Endothelial cell of umbilical vein (primary cell): ENCODE measurements at regions not wholly inside any gene's neighbourhood (a gene's known extent, or its start where the extent isn't known, plus 50 kb on each side); places are given as distances from the start of the nearest gene placed in this dataset.

Source experiments
- BruUV-seq: library from RNA; stranded (reverse); fragments of 400-500 nt; replicated peaks from 2 replicates; lab custom pipeline; 2021; lab: Mats Ljungman, UMichigan
- CTCF ChIA-PET: fragments of 300-600, 350-600 bp; sonication (Branson Sonifier 250); formaldehyde crosslinking; loops from one replicate; lab custom pipeline; 2021; ENCODE audit warnings: antibody characterized with exemption, inconsistent platforms; lab: Charles Lee
- POLR2A ChIA-PET: fragments of 300-600, 350-600 bp; sonication (Branson Sonifier 250); formaldehyde crosslinking; loops from one replicate; lab custom pipeline; 2021; ENCODE audit warnings: antibody characterized with exemption, inconsistent platforms; lab: Charles Lee
- DNase-seq: peaks from one replicate; pipeline ENCODE4 v3.0.0-alpha.2; 2011; ENCODE audit warnings: low read depth, low spot score
- FAIRE-seq: peaks from 2 replicates; lab custom pipeline; 2011; peaks lifted over from hg19 to GRCh38; lab: Jason Lieb, UNC
- H2AFZ ChIP-seq: 2 replicates; pipeline ENCODE4 v1.6.0; 2012; ENCODE audit warnings: low read depth, low read length, control low read depth, inconsistent platforms
- H3K27ac ChIP-seq: 2 replicates; pipeline ENCODE4 v1.5.1; 2011; ENCODE audit warnings: low read depth, mild to moderate bottlenecking, control low read depth, low read length, moderate library complexity; ENCODE audit not compliant: insufficient read depth
- H3K27me3 ChIP-seq, 2 experiments: 2 replicates each; pipeline versions ENCODE4 v1.6.0 to v1.6.1; 2011; ENCODE audit warnings: low read length in 2 of 2, mixed read lengths in 1 of 2; ENCODE audit not compliant: control insufficient read depth in 2 of 2, insufficient read depth in 2 of 2
- H3K36me3 ChIP-seq, 2 experiments: 2 replicates in 1 of 2; 3 replicates in 1 of 2; pipeline ENCODE4 v1.5.1; 2011; ENCODE audit warnings: low read length in 2 of 2, mild to moderate bottlenecking in 1 of 2, moderate library complexity in 1 of 2; ENCODE audit not compliant: control insufficient read depth in 2 of 2, insufficient read depth in 2 of 2; ENCODE audit errors: extremely low read depth in 1 of 2
- H3K4me1 ChIP-seq: 3 replicates; pipeline ENCODE4 v1.5.1; 2011; ENCODE audit warnings: mild to moderate bottlenecking, low read length; ENCODE audit not compliant: control insufficient read depth, insufficient read depth; ENCODE audit errors: extremely low read depth
- H3K4me2 ChIP-seq: 2 replicates; pipeline ENCODE4 v1.6.1; 2011; ENCODE audit warnings: low read length, control low read depth, mixed read lengths; ENCODE audit not compliant: insufficient read depth
- H3K4me3 ChIP-seq, 3 experiments: fragments of 200-600 bp in 1 of 3; sonication (generic), shearing (Covaris generic) in 1 of 3; replicated peaks in 1 of 3; 2 replicates each; pipeline ENCODE4 v1.5.1; 2011 to 2016; ENCODE audit warnings: control low read depth in 3 of 3, low read length in 3 of 3, mild to moderate bottlenecking in 2 of 3, inconsistent platforms in 1 of 3, low read depth in 1 of 3, moderate library complexity in 1 of 3; ENCODE audit not compliant: insufficient read depth in 1 of 3
- H3K79me2 ChIP-seq: 2 replicates; pipeline ENCODE4 v1.6.0; 2012; ENCODE audit warnings: low read length, inconsistent platforms; ENCODE audit not compliant: control insufficient read depth, insufficient read depth
- H3K9ac ChIP-seq: replicated peaks from 2 replicates; pipeline ENCODE3; 2011; ENCODE audit warnings: low read length, control low read depth; ENCODE audit not compliant: insufficient read depth; ENCODE audit errors: extremely low read depth
- H3K9me1 ChIP-seq: replicated peaks from 3 replicates; pipeline ENCODE4 v1.6.0; 2011; ENCODE audit warnings: mild to moderate bottlenecking, low read length; ENCODE audit not compliant: control insufficient read depth, insufficient read depth; ENCODE audit errors: extremely low read depth
- H3K9me3 ChIP-seq: replicated peaks from 2 replicates; pipeline ENCODE4 v1.5.1; 2012; ENCODE audit warnings: low read length, inconsistent platforms; ENCODE audit not compliant: control insufficient read depth, insufficient read depth
- H4K20me1 ChIP-seq: replicated peaks from 2 replicates; pipeline ENCODE3; 2011; ENCODE audit warnings: mild to moderate bottlenecking, low read length; ENCODE audit not compliant: control insufficient read depth, insufficient read depth; ENCODE audit errors: extremely low read depth
- EZH2 ChIP-seq: IDR thresholded peaks from 2 replicates; pipeline ENCODE4 v1.6.1; 2012; ENCODE audit warnings: borderline replicate concordance, low read depth, mild to moderate bottlenecking, moderate library complexity, low read length, inconsistent platforms; ENCODE audit not compliant: severe bottlenecking
- FOS ChIP-seq: IDR thresholded peaks from 2 replicates; pipeline ENCODE4 v1.6.1; 2011; ENCODE audit warnings: mild to moderate bottlenecking, low read length, moderate library complexity, borderline replicate concordance; ENCODE audit not compliant: insufficient read depth
- GATA2 ChIP-seq: IDR thresholded peaks from 2 replicates; pipeline ENCODE4 v1.7.0; 2011; ENCODE audit warnings: low read depth, mild to moderate bottlenecking, moderate library complexity, mixed read lengths, low read length; ENCODE audit not compliant: insufficient read length, insufficient read depth
- JUN ChIP-seq: IDR thresholded peaks from 2 replicates; pipeline ENCODE4 v1.6.1; 2011; ENCODE audit warnings: borderline replicate concordance, low read depth; ENCODE audit not compliant: insufficient read length, insufficient read depth
- MAX ChIP-seq: IDR thresholded peaks from 2 replicates; pipeline ENCODE4 v1.6.1; 2011; ENCODE audit not compliant: insufficient read depth, insufficient read length
- MYC ChIP-seq: IDR thresholded peaks from one replicate; pipeline ENCODE4 v1.6.1; 2011; ENCODE audit warnings: mild to moderate bottlenecking, low read depth, low read length
- POLR2A ChIP-seq: IDR thresholded peaks from 2 replicates; pipeline ENCODE4 v1.6.1; 2012; ENCODE audit warnings: low read depth, mild to moderate bottlenecking, control low read depth, low read length
- POLR2AphosphoS5 ChIP-seq: IDR thresholded peaks from 2 replicates; pipeline ENCODE4 v1.6.1; 2012; ENCODE audit warnings: low read depth, mild to moderate bottlenecking, control low read depth, low read length, moderate library complexity; ENCODE audit not compliant: insufficient read depth
- dilution Hi-C: fragments of 300-500 bp; cut with MboI; formaldehyde crosslinking; loops from one replicate; pipeline ENCODE4 v1.15.0; 2019; ENCODE audit warnings: low sequenced_read_pairs; ENCODE audit not compliant: extremely low pct_ligation_motif_present
- intact Hi-C: fragments of 100-400 bp; cut with micrococcal nuclease; formaldehyde crosslinking; loops from one replicate; pipeline ENCODE4 v1.10.0; 2022
- TF ChIP-seq, protein P1 (sequence below), 2 donors: IDR thresholded peaks; 1 replicate in 1 of 2; 2 replicates in 1 of 2; pipeline ENCODE4 v1.5.1; 2011; ENCODE audit warnings: low read length in 2 of 2, mild to moderate bottlenecking in 2 of 2, moderate library complexity in 2 of 2, control low read depth in 1 of 2, inconsistent platforms in 1 of 2, low read depth in 1 of 2; ENCODE audit not compliant: insufficient read depth in 1 of 2; ENCODE audit errors: extremely low read depth in 1 of 2

DNA sequence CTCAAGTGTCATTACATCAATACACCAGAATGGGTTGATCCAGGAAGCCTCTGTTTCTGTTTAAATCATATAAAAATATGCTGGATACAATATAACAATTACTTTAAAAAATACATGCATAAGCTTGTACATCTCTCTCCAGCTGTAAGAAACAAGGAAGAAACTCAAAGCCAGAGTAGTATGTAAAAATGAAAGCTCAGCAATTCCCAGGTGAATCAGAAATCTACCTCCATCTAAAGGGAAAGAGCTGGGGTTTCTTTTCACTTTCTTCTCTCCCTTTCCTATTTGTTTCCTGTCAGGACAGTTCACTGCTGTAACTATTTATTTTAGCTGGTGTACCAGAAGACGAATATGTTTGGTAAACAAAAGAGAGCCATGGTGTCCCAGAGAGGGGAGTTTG, 301.0 kb upstream of the C1orf87 start:
- dilution Hi-C loops, result no loop called here
- no peak overlapping the region for H3K27ac ChIP-seq
- no peaks in the 10 kb centered on the region for H3K9me1 ChIP-seq
- H3K4me3 ChIP-seq, result no peak overlapping the region
- DNase-seq (no peak), FAIRE-seq (no peak)
- no peaks in the 10 kb centered on the region for H3K27me3 ChIP-seq
- no peaks in the 10 kb centered on the region for H3K79me2 ChIP-seq
- intact Hi-C loops, result no loop called here
- H4K20me1 ChIP-seq, result no peaks in the 10 kb centered on the region
- TF ChIP-seq JUN (no peak), POLR2A (no peak), GATA2 (no peak), MYC (no peak), EZH2 (no peak), MAX (no peak), POLR2AphosphoS5 (no peak), FOS (no peak)
- TF ChIP-seq, protein P1, sequence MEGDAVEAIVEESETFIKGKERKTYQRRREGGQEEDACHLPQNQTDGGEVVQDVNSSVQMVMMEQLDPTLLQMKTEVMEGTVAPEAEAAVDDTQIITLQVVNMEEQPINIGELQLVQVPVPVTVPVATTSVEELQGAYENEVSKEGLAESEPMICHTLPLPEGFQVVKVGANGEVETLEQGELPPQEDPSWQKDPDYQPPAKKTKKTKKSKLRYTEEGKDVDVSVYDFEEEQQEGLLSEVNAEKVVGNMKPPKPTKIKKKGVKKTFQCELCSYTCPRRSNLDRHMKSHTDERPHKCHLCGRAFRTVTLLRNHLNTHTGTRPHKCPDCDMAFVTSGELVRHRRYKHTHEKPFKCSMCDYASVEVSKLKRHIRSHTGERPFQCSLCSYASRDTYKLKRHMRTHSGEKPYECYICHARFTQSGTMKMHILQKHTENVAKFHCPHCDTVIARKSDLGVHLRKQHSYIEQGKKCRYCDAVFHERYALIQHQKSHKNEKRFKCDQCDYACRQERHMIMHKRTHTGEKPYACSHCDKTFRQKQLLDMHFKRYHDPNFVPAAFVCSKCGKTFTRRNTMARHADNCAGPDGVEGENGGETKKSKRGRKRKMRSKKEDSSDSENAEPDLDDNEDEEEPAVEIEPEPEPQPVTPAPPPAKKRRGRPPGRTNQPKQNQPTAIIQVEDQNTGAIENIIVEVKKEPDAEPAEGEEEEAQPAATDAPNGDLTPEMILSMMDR (IDR thresholded peaks at IDR 0.05; ENCODE audit: extremely low read depth in 1 of 2, insufficient read depth in 1 of 2, low read depth in 1 of 2, low read length in 2 of 2), result no peak
- H3K9me3 ChIP-seq, result no peaks in the 10 kb centered on the region
- CTCF ChIA-PET, result no interaction called here
- H3K9ac ChIP-seq, result no peak overlapping the region
- no peak overlapping the region for H3K4me2 ChIP-seq
- no TSS peak for BruUV-seq
- no peak overlapping the region for H2AFZ ChIP-seq
- POLR2A ChIA-PET, result no interaction called here
- no peaks in the 10 kb centered on the region for H3K36me3 ChIP-seq
- no peaks in the 10 kb centered on the region for H3K4me1 ChIP-seq
